ENCODE measurements at regions not wholly inside any gene's neighbourhood (a gene's known extent, or its start where the extent isn't known, plus 50 kb on each side); places are given as distances from the start of the nearest gene placed in this dataset.

DNA sequence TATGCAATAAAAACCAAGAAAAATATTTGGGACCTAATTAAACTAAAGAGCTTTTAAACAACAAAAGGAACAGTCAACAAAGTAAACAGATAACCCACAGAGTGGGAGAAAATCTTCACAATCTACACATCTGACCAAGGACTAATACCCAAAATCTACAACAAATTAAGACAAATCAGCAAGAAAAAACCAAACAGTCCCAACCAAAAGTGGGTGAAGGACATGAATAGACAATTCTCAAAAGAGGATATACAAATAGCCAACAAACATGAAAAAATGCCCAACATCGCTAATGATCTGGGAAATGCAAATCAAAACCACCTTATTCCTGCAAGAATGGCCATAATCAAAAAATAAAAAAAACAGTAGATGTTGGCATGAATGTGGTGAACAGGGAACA lies 250.1 kb downstream of the C1D start:
- POLR2A ChIA-PET: no interaction called here
- Histone ChIP-seq H3K27me3 (ENCODE audit: insufficient read depth, low read length) (peaks cover 4% of the 10 kb centered on the region; the same call in 1 of the 2 replicates), H3K9me3 (ENCODE audit: control insufficient read depth in 1 of 2, insufficient read depth in 1 of 2, low read depth in 1 of 2, low read length in 2 of 2) (no peaks in the 10 kb centered on the region), H3K4me3 (replicated peaks in 1 of 2; ENCODE audit: low read depth in 1 of 2, low read length in 2 of 2) (no peak overlapping the region), H3K9ac (ENCODE audit: low read length) (no peak overlapping the region), H3K36me3 (ENCODE audit: control insufficient read depth in 1 of 2, insufficient read depth in 2 of 2, low read length in 2 of 2) (no peaks in the 10 kb centered on the region), H3K79me2 (ENCODE audit: insufficient read depth, low read length) (no peaks in the 10 kb centered on the region), H2AFZ (ENCODE audit: low read depth, low read length, poor library complexity, severe bottlenecking) (no peak overlapping the region), H3K27ac (ENCODE audit: low read depth, low read length) (no peak overlapping the region), H3K4me1 (ENCODE audit: control insufficient read depth in 1 of 2, insufficient read depth in 2 of 2, low read length in 2 of 2) (no peaks in the 10 kb centered on the region), H3K4me2 (ENCODE audit: low read length) (no peak overlapping the region), H3K9me2 (ENCODE audit: insufficient read depth) (no peaks in the 10 kb centered on the region), H4K20me1 (ENCODE audit: insufficient read depth) (no peaks in the 10 kb centered on the region)
- TF ChIP-seq YY1 (IDR thresholded peaks at IDR 0.05; ENCODE audit: extremely low read depth, insufficient replicate concordance, low read depth, low read length): no peak
- no peak for TF ChIP-seq FOSL1 (IDR thresholded peaks at IDR 0.05; ENCODE audit: low read depth)
- TF ChIP-seq, protein P1, sequence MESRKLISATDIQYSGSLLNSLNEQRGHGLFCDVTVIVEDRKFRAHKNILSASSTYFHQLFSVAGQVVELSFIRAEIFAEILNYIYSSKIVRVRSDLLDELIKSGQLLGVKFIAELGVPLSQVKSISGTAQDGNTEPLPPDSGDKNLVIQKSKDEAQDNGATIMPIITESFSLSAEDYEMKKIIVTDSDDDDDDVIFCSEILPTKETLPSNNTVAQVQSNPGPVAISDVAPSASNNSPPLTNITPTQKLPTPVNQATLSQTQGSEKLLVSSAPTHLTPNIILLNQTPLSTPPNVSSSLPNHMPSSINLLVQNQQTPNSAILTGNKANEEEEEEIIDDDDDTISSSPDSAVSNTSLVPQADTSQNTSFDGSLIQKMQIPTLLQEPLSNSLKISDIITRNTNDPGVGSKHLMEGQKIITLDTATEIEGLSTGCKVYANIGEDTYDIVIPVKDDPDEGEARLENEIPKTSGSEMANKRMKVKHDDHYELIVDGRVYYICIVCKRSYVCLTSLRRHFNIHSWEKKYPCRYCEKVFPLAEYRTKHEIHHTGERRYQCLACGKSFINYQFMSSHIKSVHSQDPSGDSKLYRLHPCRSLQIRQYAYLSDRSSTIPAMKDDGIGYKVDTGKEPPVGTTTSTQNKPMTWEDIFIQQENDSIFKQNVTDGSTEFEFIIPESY (IDR thresholded peaks at IDR 0.05; ENCODE audit: extremely low read depth, insufficient replicate concordance, low read length): no peak
- TF ChIP-seq, protein P2, sequence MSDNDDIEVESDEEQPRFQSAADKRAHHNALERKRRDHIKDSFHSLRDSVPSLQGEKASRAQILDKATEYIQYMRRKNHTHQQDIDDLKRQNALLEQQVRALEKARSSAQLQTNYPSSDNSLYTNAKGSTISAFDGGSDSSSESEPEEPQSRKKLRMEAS (IDR thresholded peaks at IDR 0.05): no peak
- TF ChIP-seq JUND (IDR thresholded peaks at IDR 0.05): no peak
- no peak for TF ChIP-seq POLR2A (IDR thresholded peaks at IDR 0.05; ENCODE audit: borderline replicate concordance, extremely low read depth, insufficient read depth, insufficient read length)
- TF ChIP-seq CBX3 (IDR thresholded peaks at IDR 0.05; ENCODE audit: low read depth): no peak
- no peak for TF ChIP-seq CTCF (IDR thresholded peaks at IDR 0.05 in 2 of 3, conservative IDR thresholded peaks at IDR 0.05 in 1 of 3; ENCODE audit: borderline replicate concordance in 1 of 3, insufficient read depth in 1 of 3, low read depth in 2 of 3, low read length in 2 of 3)
- TF ChIP-seq EGR1 (IDR thresholded peaks at IDR 0.05; ENCODE audit: low read depth): no peak
- no peak for TF ChIP-seq TCF7L2 (IDR thresholded peaks at IDR 0.05; ENCODE audit: borderline replicate concordance, extremely low read depth, insufficient read depth, insufficient read length)
- TF ChIP-seq ATF3 (IDR thresholded peaks at IDR 0.05): no peak
- no TSS peak for BruUV-seq (replicated peaks)
- no peak for DNase-seq (ENCODE audit: low read depth, low spot score)
- intact Hi-C loops (cut with micrococcal nuclease): no loop called here
- RAD21 ChIA-PET (ENCODE audit: low non-redundant PET in 1 of 2, low total read pairs in 2 of 2, uncharacterized antibody in 2 of 2, unreplicated experiment in 2 of 2): no interaction called here
- no peak for ATAC-seq
- CTCF ChIA-PET: no interaction called here

Data from HCT116 (cell line).